ENCODE measurements at regions not wholly inside any gene's neighbourhood (a gene's known extent, or its start where the extent isn't known, plus 50 kb on each side); places are given as distances from the start of the nearest gene placed in this dataset.
"Not testable (repeated sequence)": the region's sequence is repeated elsewhere in the genome, so short reads cannot be mapped to it uniquely, and the experiment has no call there.

- H3K4me3 ChIP-seq (ENCODE audit: low read depth, low read length), result no peak overlapping the region
- TF ChIP-seq CTCF (IDR thresholded peaks at IDR 0.05; ENCODE audit: control insufficient read depth, extremely low read depth, insufficient read depth), result no peak
- no peak for DNase-seq (ENCODE audit: low read depth)
Observed at GRCh38 chr4:33746979-33747378, 2497.3 kb downstream of the ARAP2 start.

DNA sequence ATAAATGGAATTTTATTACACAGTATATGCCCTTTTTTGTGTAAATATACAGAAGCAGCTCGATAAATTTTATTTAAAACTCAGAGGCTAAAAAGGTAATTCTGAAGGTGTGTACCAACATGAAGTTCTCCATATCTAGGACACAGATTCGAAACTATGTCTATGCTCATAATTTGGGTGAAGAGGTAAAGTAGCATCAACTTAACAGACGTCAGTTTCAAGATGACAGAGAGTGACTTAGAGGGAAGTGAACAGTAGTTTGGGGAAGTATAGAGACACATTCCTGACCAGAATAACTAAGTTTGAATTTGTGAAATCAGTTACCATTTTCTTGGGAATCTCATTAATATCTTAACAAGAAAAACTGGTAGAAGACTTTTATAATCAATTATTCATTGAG is 2493.3 kb downstream of the ARAP2 start:
- no peak for DNase-seq (ENCODE audit: low read depth)
- no peak overlapping the region for H3K4me3 ChIP-seq (ENCODE audit: low read depth, low read length)
- TF ChIP-seq CTCF (IDR thresholded peaks at IDR 0.05; ENCODE audit: control insufficient read depth, extremely low read depth, insufficient read depth), result no peak

GRCh38 chr4:33772582-33772981 is 2471.7 kb downstream of the ARAP2 start:
- TF ChIP-seq CTCF (IDR thresholded peaks at IDR 0.05; ENCODE audit: control insufficient read depth, extremely low read depth, insufficient read depth), result no peak
- no peak overlapping the region for H3K4me3 ChIP-seq (ENCODE audit: low read depth, low read length)
- no peak for DNase-seq (ENCODE audit: low read depth)

DNA sequence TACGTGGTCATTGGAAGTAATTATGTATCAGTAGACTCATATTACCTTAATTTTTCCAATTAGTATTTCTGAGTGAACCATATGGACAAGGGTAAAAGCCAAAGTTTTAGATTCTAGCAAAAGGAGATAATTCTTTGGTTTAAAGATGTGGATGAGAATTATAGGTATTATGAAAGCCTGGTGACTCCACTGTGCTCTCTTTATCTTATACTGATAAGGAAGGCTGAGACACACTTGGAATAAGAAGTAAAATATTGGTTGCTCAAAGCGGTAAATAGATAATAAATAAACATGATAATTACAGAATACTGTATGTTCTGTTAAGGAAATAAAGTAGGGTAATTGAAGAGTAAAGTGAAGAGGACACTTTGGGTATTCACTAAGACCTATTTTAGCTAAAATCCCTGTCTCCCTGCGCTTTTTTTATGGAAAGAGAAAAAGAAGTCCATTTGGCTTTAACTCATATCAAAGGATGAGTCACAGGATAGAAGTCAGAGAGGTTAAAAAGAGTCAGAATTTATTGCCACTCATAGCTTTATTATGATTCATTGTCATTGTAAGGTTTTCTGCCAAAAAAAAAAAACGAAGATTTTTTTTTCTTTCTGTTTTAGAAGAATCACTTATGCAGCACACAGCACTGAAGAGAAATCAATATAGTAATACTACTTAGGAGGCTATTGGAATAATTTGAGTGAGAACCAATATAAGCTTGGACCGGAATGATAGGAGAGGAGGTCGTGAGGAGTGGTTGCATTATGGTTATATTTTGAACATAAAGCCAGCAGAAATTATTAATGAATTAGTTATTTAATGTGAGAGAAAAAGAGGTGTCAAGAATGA is 2463.1 kb downstream of the ARAP2 start:
- no peak for DNase-seq (ENCODE audit: low read depth)
- H3K4me3 ChIP-seq (ENCODE audit: low read depth, low read length), result no peak overlapping the region
- TF ChIP-seq CTCF (IDR thresholded peaks at IDR 0.05; ENCODE audit: control insufficient read depth, extremely low read depth, insufficient read depth), result no peak

- DNase-seq (ENCODE audit: low read depth), result no peak
- H3K4me3 ChIP-seq (ENCODE audit: low read depth, low read length), result no peak overlapping the region
- TF ChIP-seq CTCF (IDR thresholded peaks at IDR 0.05; ENCODE audit: control insufficient read depth, extremely low read depth, insufficient read depth), result no peak
Observed at GRCh38 chr4:33785843-33786242, 2458.5 kb downstream of the ARAP2 start.

DNA sequence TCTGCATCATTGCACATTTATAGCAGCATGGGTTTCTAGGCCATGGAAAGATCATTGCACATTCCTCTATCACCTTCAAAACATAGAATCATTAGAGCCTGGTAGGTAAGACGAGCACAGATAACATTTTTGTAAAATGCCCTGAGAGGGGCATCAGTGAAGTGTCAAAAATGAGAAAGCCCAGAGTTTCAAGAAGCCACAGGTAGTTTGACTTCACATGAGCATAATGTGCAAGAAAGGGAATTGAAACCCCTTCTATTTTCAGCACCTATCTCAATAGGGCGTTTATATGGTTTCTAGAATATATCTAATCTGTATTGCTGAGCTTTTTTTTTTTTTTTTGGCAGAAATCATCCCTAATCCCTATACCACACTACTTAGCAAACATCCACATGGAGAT is 2441.7 kb downstream of the ARAP2 start:
- TF ChIP-seq CTCF (IDR thresholded peaks at IDR 0.05; ENCODE audit: control insufficient read depth, extremely low read depth, insufficient read depth), result no peak
- DNase-seq (ENCODE audit: low read depth), result no peak

GRCh38 chr4:33825685-33826084 is 2418.6 kb downstream of the ARAP2 start:
- no peak for TF ChIP-seq CTCF (IDR thresholded peaks at IDR 0.05; ENCODE audit: control insufficient read depth, extremely low read depth, insufficient read depth)
- no peak overlapping the region for H3K4me3 ChIP-seq (ENCODE audit: low read depth, low read length)
- DNase-seq (ENCODE audit: low read depth), result no peak

More for the DNA sequence above, 2441.7 kb downstream of the ARAP2 start:
- H3K4me3 ChIP-seq (ENCODE audit: low read depth, low read length), result no peak overlapping the region

DNA sequence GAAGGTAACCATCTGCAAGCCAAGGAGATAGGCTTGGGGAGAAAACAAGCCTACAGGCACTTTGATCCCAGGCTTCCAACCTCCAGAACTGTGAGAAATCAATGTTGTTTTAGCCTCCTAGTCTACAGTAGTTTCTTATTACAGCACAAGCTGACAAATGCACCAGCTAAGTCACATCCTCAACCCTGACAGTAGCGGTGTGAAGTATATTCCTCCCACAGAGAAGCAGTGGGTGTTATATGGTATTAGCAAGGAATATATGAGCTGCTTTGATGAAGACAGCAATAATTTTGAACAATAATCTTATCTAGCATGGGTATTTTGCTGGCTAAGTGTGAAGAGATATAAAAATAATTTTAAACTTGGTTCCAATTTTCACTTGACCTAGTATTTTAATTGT is 2415.0 kb downstream of the ARAP2 start:
- DNase-seq (ENCODE audit: low read depth); H3K4me3 ChIP-seq (ENCODE audit: low read depth, low read length): not testable (repeated sequence)

Measured in LNCaP clone FGC (cell line).